ENCODE measurements at regions not wholly inside any gene's neighbourhood (a gene's known extent, or its start where the extent isn't known, plus 50 kb on each side); places are given as distances from the start of the nearest gene placed in this dataset.

DNA sequence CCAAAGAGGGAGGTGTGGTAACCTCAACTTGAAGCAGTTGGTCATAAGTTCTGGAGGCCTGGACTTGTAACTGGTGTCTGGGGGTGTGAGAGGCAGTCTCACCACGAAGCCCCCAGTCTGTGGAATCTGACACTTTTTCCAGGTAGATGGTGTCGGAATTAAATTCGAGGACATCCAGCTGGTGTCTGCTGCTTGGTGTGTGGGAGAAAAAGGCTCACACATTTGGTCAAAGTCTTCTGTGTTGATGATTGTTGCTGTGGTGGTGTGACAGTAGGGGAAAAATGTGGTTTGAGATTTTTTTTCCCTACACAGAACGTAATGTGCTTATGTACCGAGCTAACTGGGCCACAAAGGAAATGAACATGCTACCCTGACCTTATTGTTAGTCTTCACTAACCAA lies 251.9 kb downstream of the MAT2B start (continued):
- TF ChIP-seq FOXP4 (CRISPR knock-in tag; IDR thresholded peaks at IDR 0.05): no peak

GRCh38 chr5:163758283-163758711 lies 252.9 kb downstream of the MAT2B start:
- no peak for ATAC-seq
- ChIA-PET POLR2A (no interaction called here), CTCF (no interaction called here)
- no peak for TF ChIP-seq E2F4 (CRISPR knock-in tag; IDR thresholded peaks at IDR 0.05; ENCODE audit: borderline replicate concordance, low read depth)
- TF ChIP-seq ZNF232 (CRISPR knock-in tag; IDR thresholded peaks at IDR 0.05): no peak
- no peak for TF ChIP-seq ZNF425 (CRISPR knock-in tag; conservative IDR thresholded peaks at IDR 0.05)
- TF ChIP-seq, protein P1, sequence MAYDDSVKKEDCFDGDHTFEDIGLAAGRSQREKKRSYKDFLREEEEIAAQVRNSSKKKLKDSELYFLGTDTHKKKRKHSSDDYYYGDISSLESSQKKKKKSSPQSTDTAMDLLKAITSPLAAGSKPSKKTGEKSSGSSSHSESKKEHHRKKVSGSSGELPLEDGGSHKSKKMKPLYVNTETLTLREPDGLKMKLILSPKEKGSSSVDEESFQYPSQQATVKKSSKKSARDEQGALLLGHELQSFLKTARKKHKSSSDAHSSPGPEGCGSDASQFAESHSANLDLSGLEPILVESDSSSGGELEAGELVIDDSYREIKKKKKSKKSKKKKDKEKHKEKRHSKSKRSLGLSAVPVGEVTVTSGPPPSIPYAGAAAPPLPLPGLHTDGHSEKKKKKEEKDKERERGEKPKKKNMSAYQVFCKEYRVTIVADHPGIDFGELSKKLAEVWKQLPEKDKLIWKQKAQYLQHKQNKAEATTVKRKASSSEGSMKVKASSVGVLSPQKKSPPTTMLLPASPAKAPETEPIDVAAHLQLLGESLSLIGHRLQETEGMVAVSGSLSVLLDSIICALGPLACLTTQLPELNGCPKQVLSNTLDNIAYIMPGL (CRISPR knock-in tag; IDR thresholded peaks at IDR 0.05): no peak
- TF ChIP-seq, protein P2, sequence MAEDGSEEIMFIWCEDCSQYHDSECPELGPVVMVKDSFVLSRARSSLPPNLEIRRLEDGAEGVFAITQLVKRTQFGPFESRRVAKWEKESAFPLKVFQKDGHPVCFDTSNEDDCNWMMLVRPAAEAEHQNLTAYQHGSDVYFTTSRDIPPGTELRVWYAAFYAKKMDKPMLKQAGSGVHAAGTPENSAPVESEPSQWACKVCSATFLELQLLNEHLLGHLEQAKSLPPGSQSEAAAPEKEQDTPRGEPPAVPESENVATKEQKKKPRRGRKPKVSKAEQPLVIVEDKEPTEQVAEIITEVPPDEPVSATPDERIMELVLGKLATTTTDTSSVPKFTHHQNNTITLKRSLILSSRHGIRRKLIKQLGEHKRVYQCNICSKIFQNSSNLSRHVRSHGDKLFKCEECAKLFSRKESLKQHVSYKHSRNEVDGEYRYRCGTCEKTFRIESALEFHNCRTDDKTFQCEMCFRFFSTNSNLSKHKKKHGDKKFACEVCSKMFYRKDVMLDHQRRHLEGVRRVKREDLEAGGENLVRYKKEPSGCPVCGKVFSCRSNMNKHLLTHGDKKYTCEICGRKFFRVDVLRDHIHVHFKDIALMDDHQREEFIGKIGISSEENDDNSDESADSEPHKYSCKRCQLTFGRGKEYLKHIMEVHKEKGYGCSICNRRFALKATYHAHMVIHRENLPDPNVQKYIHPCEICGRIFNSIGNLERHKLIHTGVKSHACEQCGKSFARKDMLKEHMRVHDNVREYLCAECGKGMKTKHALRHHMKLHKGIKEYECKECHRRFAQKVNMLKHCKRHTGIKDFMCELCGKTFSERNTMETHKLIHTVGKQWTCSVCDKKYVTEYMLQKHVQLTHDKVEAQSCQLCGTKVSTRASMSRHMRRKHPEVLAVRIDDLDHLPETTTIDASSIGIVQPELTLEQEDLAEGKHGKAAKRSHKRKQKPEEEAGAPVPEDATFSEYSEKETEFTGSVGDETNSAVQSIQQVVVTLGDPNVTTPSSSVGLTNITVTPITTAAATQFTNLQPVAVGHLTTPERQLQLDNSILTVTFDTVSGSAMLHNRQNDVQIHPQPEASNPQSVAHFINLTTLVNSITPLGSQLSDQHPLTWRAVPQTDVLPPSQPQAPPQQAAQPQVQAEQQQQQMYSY (CRISPR knock-in tag; IDR thresholded peaks at IDR 0.05): no peak
- TF ChIP-seq JUN (CRISPR knock-in tag; IDR thresholded peaks at IDR 0.05): no peak
- TF ChIP-seq ELF4 (CRISPR knock-in tag; IDR thresholded peaks at IDR 0.05; ENCODE audit: low read depth): no peak
- Mint-ChIP-seq H3K27ac (no peak overlapping the region), H3K27me3 (ENCODE audit: low read depth) (no peaks in the 10 kb centered on the region), H3K36me3 (no peaks in the 10 kb centered on the region), H3K4me3 (no peak overlapping the region), H3K4me1 (peaks cover 2% of the 10 kb centered on the region; the same call in 1 of the 2 replicates), H3K9me3 (no peaks in the 10 kb centered on the region)
- DNase-seq (ENCODE audit: low spot score): no peak

DNA sequence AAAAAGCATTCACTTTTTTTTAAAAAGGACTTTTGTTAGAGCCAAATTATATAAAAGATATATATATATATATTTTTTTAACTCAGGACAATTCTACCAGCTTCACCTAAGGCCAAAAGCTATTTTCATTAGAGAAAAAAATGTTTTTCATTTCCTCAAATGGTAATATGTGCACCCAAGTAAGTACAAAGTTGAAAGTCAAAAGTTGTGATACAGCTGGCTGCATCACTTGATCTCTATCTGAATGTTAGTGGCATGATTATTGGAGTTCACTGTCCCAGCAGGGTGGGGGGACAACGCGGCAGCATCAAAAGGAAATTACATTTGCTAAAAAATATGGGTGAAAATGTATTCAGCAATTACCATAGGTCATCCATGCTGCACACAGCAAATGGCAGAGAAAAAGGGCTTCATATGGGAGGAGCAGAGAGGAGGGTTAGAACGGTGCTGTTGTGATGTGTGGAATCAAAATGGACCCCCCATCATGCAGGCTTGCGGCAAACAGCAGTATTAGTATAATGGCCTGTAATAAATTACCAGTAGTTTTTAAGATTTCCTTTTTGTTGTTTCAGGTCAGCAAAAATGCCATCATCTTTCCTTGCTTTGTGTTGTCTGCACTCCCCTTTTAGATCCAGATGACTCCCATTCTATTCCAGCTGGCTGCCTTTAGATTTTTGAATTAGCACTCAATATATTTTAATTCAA lies 253.7 kb downstream of the MAT2B start:
- TF ChIP-seq, protein P3, sequence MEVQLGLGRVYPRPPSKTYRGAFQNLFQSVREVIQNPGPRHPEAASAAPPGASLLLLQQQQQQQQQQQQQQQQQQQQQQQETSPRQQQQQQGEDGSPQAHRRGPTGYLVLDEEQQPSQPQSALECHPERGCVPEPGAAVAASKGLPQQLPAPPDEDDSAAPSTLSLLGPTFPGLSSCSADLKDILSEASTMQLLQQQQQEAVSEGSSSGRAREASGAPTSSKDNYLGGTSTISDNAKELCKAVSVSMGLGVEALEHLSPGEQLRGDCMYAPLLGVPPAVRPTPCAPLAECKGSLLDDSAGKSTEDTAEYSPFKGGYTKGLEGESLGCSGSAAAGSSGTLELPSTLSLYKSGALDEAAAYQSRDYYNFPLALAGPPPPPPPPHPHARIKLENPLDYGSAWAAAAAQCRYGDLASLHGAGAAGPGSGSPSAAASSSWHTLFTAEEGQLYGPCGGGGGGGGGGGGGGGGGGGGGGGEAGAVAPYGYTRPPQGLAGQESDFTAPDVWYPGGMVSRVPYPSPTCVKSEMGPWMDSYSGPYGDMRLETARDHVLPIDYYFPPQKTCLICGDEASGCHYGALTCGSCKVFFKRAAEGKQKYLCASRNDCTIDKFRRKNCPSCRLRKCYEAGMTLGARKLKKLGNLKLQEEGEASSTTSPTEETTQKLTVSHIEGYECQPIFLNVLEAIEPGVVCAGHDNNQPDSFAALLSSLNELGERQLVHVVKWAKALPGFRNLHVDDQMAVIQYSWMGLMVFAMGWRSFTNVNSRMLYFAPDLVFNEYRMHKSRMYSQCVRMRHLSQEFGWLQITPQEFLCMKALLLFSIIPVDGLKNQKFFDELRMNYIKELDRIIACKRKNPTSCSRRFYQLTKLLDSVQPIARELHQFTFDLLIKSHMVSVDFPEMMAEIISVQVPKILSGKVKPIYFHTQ (CRISPR knock-in tag; IDR thresholded peaks at IDR 0.05): no peak
- no peak for TF ChIP-seq GTF2I (CRISPR knock-in tag; conservative IDR thresholded peaks at IDR 0.05)
- TF ChIP-seq, protein P4, sequence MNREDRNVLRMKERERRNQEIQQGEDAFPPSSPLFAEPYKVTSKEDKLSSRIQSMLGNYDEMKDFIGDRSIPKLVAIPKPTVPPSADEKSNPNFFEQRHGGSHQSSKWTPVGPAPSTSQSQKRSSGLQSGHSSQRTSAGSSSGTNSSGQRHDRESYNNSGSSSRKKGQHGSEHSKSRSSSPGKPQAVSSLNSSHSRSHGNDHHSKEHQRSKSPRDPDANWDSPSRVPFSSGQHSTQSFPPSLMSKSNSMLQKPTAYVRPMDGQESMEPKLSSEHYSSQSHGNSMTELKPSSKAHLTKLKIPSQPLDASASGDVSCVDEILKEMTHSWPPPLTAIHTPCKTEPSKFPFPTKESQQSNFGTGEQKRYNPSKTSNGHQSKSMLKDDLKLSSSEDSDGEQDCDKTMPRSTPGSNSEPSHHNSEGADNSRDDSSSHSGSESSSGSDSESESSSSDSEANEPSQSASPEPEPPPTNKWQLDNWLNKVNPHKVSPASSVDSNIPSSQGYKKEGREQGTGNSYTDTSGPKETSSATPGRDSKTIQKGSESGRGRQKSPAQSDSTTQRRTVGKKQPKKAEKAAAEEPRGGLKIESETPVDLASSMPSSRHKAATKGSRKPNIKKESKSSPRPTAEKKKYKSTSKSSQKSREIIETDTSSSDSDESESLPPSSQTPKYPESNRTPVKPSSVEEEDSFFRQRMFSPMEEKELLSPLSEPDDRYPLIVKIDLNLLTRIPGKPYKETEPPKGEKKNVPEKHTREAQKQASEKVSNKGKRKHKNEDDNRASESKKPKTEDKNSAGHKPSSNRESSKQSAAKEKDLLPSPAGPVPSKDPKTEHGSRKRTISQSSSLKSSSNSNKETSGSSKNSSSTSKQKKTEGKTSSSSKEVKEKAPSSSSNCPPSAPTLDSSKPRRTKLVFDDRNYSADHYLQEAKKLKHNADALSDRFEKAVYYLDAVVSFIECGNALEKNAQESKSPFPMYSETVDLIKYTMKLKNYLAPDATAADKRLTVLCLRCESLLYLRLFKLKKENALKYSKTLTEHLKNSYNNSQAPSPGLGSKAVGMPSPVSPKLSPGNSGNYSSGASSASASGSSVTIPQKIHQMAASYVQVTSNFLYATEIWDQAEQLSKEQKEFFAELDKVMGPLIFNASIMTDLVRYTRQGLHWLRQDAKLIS (CRISPR knock-in tag; IDR thresholded peaks at IDR 0.05; ENCODE audit: borderline replicate concordance): no peak
- TF ChIP-seq, protein P5, sequence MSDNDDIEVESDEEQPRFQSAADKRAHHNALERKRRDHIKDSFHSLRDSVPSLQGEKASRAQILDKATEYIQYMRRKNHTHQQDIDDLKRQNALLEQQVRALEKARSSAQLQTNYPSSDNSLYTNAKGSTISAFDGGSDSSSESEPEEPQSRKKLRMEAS (CRISPR knock-in tag; IDR thresholded peaks at IDR 0.05): no peak
- ATAC-seq (no peak), DNase-seq (ENCODE audit: low spot score) (no peak)
- no peaks in the 10 kb centered on the region for H3K36me3 Mint-ChIP-seq
- H3K27ac Mint-ChIP-seq: no peak overlapping the region
- ChIA-PET POLR2A (no interaction called here), CTCF (no interaction called here)
- H3K4me3 Mint-ChIP-seq: no peak overlapping the region
- no peaks in the 10 kb centered on the region for H3K27me3 Mint-ChIP-seq (ENCODE audit: low read depth)
- peaks cover 2% of the 10 kb centered on the region; the same call in 1 of the 2 replicates for H3K4me1 Mint-ChIP-seq
- no peaks in the 10 kb centered on the region for H3K9me3 Mint-ChIP-seq
